Endothelial cell of umbilical vein (primary cell): ENCODE measurements at regions not wholly inside any gene's neighbourhood (a gene's known extent, or its start where the extent isn't known, plus 50 kb on each side); places are given as distances from the start of the nearest gene placed in this dataset.

Experiments used
- EZH2 ChIP-seq: IDR thresholded peaks from 2 replicates; pipeline ENCODE4 v1.6.1; 2012; ENCODE audit warnings: borderline replicate concordance, low read depth, mild to moderate bottlenecking, moderate library complexity, low read length, inconsistent platforms; ENCODE audit not compliant: severe bottlenecking
- FOS ChIP-seq: IDR thresholded peaks from 2 replicates; pipeline ENCODE4 v1.6.1; 2011; ENCODE audit warnings: mild to moderate bottlenecking, low read length, moderate library complexity, borderline replicate concordance; ENCODE audit not compliant: insufficient read depth
- GATA2 ChIP-seq: IDR thresholded peaks from 2 replicates; pipeline ENCODE4 v1.7.0; 2011; ENCODE audit warnings: low read depth, mild to moderate bottlenecking, moderate library complexity, mixed read lengths, low read length; ENCODE audit not compliant: insufficient read length, insufficient read depth
- JUN ChIP-seq: IDR thresholded peaks from 2 replicates; pipeline ENCODE4 v1.6.1; 2011; ENCODE audit warnings: borderline replicate concordance, low read depth; ENCODE audit not compliant: insufficient read length, insufficient read depth
- MYC ChIP-seq: IDR thresholded peaks from one replicate; pipeline ENCODE4 v1.6.1; 2011; ENCODE audit warnings: mild to moderate bottlenecking, low read depth, low read length
- POLR2A ChIP-seq: IDR thresholded peaks from 2 replicates; pipeline ENCODE4 v1.6.1; 2012; ENCODE audit warnings: low read depth, mild to moderate bottlenecking, control low read depth, low read length
- POLR2AphosphoS5 ChIP-seq: IDR thresholded peaks from 2 replicates; pipeline ENCODE4 v1.6.1; 2012; ENCODE audit warnings: low read depth, mild to moderate bottlenecking, control low read depth, low read length, moderate library complexity; ENCODE audit not compliant: insufficient read depth
- TF ChIP-seq, protein P1 (sequence below), 2 donors: IDR thresholded peaks; 1 replicate in 1 of 2; 2 replicates in 1 of 2; pipeline ENCODE4 v1.5.1; 2011; ENCODE audit warnings: low read length in 2 of 2, mild to moderate bottlenecking in 2 of 2, moderate library complexity in 2 of 2, control low read depth in 1 of 2, inconsistent platforms in 1 of 2, low read depth in 1 of 2; ENCODE audit not compliant: insufficient read depth in 1 of 2; ENCODE audit errors: extremely low read depth in 1 of 2
- TF ChIP-seq, protein P2 (sequence below): IDR thresholded peaks from 2 replicates; pipeline ENCODE4 v1.6.1; 2011; ENCODE audit not compliant: insufficient read depth, insufficient read length

- TF ChIP-seq POLR2A (no peak), EZH2 (no peak), POLR2AphosphoS5 (no peak), MYC (no peak), JUN (no peak), GATA2 (no peak), FOS (no peak)
- TF ChIP-seq, protein P1, sequence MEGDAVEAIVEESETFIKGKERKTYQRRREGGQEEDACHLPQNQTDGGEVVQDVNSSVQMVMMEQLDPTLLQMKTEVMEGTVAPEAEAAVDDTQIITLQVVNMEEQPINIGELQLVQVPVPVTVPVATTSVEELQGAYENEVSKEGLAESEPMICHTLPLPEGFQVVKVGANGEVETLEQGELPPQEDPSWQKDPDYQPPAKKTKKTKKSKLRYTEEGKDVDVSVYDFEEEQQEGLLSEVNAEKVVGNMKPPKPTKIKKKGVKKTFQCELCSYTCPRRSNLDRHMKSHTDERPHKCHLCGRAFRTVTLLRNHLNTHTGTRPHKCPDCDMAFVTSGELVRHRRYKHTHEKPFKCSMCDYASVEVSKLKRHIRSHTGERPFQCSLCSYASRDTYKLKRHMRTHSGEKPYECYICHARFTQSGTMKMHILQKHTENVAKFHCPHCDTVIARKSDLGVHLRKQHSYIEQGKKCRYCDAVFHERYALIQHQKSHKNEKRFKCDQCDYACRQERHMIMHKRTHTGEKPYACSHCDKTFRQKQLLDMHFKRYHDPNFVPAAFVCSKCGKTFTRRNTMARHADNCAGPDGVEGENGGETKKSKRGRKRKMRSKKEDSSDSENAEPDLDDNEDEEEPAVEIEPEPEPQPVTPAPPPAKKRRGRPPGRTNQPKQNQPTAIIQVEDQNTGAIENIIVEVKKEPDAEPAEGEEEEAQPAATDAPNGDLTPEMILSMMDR (IDR thresholded peaks at IDR 0.05; ENCODE audit: extremely low read depth in 1 of 2, insufficient read depth in 1 of 2, low read depth in 1 of 2, low read length in 2 of 2): peak in 1 of 2 donors; percentile 18
- TF ChIP-seq, protein P2, sequence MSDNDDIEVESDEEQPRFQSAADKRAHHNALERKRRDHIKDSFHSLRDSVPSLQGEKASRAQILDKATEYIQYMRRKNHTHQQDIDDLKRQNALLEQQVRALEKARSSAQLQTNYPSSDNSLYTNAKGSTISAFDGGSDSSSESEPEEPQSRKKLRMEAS: no peak
These were observed 63.1 kb downstream of the RTL3 start for GRCh38 chrX:78595901-78596502.
